Stomach (tissue), 4 donors: ENCODE measurements at regions not wholly inside any gene's neighbourhood (a gene's known extent, or its start where the extent isn't known, plus 50 kb on each side); places are given as distances from the start of the nearest gene placed in this dataset.

Source experiments
- EP300 ChIP-seq: sonication (generic); formaldehyde crosslinking; IDR thresholded peaks from one replicate; pipeline ENCODE4 v1.6.1; 2017; ENCODE audit warnings: antibody characterized with exemption
- POLR2A ChIP-seq, 4 donors: fragments of 450-650 bp; IDR thresholded peaks; one replicate each; pipeline ENCODE4 v1.6.1; 2016; ENCODE audit warnings: antibody characterized with exemption in 4 of 4, control low read depth in 2 of 4, mild to moderate bottlenecking in 1 of 4, moderate library complexity in 1 of 4
- POLR2AphosphoS5 ChIP-seq, 3 donors: sonication (generic); formaldehyde crosslinking; IDR thresholded peaks; one replicate each; pipeline ENCODE4 v1.6.1; 2016; ENCODE audit warnings: antibody characterized with exemption in 3 of 3
- TF ChIP-seq, protein P1 (sequence below), 7 experiments: fragments of 450-650 bp in 4 of 7; fragments of 200-600 bp in 3 of 7; sonication (generic) in 3 of 7; IDR thresholded peaks; one replicate each; pipeline ENCODE4 v1.5.1; 2016 to 2019; ENCODE audit warnings: antibody characterized with exemption in 7 of 7, control low read depth in 2 of 7, mild to moderate bottlenecking in 1 of 7

- TF ChIP-seq, protein P1, sequence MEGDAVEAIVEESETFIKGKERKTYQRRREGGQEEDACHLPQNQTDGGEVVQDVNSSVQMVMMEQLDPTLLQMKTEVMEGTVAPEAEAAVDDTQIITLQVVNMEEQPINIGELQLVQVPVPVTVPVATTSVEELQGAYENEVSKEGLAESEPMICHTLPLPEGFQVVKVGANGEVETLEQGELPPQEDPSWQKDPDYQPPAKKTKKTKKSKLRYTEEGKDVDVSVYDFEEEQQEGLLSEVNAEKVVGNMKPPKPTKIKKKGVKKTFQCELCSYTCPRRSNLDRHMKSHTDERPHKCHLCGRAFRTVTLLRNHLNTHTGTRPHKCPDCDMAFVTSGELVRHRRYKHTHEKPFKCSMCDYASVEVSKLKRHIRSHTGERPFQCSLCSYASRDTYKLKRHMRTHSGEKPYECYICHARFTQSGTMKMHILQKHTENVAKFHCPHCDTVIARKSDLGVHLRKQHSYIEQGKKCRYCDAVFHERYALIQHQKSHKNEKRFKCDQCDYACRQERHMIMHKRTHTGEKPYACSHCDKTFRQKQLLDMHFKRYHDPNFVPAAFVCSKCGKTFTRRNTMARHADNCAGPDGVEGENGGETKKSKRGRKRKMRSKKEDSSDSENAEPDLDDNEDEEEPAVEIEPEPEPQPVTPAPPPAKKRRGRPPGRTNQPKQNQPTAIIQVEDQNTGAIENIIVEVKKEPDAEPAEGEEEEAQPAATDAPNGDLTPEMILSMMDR (IDR thresholded peaks at IDR 0.05), result no peak
- no peak for TF ChIP-seq POLR2A (IDR thresholded peaks at IDR 0.05)
- TF ChIP-seq POLR2AphosphoS5 (IDR thresholded peaks at IDR 0.05), result no peak
- no peak for TF ChIP-seq EP300
Observed at GRCh38 chr13:108561149-108561548, 68.3 kb upstream of the MYO16 start.
